Superior temporal gyrus (tissue), 1 donor: ENCODE measurements at regions not wholly inside any gene's neighbourhood (a gene's known extent, or its start where the extent isn't known, plus 50 kb on each side); places are given as distances from the start of the nearest gene placed in this dataset.

Experiments
- DNase-seq: peaks from one replicate; pipeline ENCODE4 v3.0.0-alpha.2; 2016; ENCODE audit errors: extremely low spot score

DNA sequence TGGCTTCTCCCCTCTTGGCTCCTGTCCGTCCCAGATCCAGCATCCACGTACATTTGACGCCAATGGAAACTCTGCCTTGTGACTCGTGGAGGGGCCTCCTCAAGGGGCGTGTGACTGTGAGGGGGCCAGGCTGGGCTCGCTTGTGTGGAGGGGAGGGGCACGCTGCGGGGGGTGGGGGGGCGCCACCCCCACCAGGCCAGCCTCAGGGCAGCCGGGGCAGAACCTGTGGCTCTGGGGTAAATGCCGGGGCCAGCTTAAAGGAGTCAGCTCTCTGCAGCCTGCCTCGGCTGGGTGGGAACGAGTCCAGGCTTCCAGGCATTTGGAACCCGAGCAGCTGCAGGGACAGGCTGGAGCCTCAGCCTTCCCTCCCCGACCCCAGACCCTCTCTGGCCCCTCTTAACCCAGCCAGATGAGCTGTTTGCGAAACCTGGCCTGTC, 94.1 kb downstream of the SIK1 start:
- DNase-seq, result no peak

DNA sequence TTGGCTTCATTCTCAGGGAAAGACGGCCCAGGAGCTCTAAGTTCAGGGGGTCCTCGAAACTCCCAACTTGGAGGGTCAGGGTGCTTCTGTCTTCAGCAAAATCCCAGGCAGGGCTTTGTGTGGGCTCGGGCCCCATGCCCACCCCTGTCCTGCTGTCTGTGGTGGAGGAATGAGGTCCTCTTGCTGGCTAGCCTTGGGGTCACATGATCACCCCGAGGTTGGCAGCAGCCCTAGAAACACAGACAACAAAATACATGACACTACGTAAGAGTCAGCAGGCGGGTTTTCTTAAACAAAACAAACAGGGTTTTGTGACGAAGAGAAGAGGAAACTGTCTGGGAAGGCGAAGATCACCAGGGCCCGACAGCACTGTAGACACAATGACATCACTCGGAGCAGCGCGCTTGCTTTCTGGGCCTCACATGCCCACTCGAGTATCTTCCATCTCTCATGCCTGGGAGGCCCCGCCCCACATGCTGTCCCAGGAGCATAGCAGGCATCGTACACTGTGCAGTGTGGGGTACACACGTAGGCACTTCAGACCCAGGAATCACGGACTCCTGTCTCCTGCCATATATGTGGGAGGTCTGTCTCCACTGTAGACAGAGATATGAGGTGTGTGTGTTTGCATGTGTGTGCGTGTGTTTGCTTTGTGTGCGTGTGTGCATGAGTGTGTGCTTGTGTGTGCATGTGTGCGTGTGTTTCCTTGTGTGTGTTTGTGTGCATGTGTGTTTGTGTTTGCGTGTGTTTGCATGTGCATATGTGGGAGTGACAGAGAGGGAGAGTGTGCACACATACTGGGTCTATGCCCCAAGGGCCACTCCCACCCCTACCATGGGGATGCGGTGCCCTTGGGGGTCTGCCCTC, 94.7 kb downstream of the SIK1 start:
- DNase-seq, result peak; percentile 90

DNA sequence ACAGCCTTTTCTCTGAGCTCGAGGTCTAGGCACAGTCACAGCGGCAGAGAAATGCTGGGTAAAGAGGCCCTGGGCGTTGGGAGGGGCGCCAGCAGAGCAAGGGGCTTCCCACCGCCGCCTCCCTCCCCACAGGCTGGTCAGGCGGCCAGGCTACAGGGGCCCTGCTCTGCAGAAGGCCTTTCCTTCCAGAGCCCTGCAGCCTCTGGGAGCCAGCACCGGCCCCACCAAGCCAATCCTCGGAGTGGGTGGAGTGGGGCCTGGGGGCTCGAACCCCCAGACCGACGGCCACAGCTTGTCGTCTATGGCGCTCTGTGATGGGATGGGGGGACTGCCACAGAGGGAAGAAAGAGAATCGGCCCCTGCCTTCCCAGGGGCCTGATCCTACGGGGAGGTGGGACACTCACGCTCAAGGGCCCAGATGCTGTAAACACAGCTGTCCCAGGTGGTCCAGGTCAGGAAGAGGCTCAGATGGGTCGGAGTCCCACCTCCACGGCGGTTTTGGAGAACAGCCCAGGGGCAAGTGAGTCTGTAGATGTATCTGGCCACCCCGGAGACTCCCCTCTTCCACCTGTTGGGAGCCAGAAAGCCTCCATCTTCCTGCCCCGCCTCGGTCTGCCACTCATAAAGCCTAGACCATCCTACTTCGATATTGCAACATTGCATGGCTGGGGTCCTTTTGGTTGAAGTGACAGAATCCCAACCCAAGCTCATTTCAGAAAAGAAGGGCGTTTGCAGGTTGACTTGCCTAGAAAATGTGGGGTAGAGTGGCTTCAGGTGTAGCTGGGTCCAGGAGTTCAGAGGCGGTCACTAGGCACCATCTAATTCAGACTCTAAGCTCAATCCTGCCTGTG, 95.6 kb downstream of the SIK1 start:
- DNase-seq, result no peak

DNA sequence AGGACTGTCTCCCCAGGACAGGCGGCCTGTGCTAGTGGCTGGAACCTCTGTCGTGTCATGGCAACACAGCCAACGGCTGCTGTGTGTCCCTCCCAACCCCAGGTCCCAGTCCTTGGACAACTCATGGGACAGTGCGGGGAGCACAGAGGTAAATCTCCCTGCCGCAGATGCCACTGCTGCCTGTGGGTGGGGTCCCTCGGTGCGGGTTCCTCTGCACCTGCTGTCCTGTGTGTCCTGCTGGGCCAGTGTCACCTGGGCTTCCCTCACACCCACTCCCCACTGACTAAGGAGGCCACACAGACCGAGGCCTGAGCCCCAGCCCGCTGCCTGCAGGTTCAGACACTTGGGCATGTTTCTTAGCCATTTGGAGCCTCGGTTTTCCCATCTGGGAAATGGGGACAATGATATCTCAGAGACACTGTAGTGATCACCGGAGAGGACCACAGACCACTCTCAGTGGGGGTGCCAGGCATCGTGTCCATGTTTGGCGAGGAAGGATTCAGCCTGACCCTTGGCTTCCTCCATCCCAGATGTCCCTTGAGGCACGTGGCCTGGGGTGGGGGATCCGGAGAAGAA, 96.5 kb downstream of the SIK1 start:
- no peak for DNase-seq

DNA sequence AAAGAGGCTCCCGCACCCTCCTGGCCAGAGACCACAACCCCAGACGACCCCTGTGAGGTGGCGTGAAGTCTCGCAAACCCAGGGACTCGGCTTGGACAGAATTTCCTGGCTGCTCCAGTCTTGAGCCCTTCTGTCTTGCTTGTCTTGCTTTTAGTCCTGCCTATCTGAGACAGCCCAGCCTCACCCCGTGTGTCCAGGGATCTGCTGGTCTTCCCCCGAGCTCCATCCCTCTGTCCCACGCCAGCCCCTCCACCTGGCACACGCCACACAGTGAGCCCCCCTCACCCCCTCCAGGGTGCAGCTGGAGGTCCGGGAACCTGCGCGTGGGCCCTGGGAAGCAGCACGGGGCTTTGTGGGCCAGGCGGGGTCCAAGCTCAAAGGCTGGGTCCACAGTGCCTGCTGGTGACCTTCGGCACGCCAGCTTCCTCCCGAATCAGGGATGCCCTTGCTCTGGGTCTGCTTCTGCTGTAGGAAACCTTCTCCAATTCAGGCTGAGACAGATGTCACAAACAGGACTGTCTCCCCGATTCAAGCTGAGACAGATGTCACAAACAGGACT, 97.1 kb downstream of the SIK1 start:
- no peak for DNase-seq

DNA sequence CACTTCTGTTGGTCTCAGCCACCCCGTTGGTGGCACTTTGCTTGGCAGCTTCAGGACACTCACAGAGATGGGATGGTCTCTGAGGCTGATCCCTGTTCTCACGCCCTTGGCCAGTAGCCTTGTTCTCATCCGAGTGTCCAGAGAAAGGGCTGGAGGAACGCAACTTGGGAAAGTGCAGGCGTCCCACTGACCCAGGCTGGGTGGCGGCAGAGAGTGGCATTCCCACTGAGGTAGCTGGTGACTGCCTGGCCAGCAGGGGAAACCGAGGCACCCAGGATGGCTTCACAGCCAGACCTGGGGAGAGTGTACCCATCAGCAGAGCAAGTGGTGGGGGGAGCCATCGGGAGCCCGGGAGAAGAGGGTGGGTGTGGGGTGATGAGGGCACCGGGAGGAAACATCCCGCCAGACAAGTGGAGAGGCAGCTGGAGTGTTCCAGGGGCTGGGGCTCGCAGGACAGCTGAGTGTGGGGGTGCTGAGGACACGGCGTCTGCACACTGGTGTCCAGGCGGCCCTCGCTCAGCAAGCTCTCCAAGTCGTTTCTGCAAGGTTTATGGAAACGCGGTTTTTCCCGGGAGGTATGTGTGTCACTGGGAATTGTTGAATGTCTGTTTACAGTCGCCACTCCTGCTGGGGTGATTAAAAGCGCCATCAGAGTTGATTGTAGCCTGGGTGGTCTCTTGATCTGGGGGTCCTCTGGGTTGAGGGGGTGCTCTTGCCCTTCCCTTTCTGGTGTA, 97.8 kb downstream of the SIK1 start:
- DNase-seq, result no peak

DNA sequence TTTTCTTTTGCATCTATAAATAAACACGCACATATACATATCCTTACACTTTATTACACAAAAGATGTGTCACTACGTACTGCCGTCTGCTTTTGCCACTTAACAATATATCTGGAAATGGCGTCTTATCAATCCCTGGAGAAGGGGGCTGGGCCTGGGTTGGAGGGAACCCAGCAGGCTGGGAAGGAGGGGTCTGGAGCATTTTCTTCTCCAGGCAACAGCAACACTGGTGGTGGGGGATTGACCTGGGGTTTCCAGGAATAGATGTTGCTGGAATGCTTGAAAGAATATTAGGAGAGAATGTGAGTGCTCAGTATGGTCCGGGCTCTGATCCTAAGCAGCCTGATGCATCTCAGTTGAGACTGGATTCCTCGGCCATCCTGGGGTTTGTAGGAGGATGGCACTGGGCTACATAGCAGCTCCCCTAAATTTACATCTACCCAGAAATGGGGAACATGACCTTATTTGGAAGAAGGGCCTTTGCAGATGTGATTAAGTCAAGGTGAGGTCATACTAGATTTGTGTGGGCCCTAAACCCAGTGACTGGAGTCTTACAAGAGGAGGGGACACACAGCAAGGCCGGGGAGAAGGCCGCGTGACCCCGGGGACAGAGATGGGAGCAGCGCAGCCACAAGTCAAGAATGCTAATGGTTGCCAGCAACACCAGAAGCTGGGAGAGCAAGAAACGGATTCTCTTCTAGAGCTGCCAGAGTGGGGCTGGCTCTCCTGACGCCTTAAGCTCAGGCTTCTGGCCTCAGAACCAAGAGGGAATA, 98.6 kb downstream of the SIK1 start:
- DNase-seq, result no peak

DNA sequence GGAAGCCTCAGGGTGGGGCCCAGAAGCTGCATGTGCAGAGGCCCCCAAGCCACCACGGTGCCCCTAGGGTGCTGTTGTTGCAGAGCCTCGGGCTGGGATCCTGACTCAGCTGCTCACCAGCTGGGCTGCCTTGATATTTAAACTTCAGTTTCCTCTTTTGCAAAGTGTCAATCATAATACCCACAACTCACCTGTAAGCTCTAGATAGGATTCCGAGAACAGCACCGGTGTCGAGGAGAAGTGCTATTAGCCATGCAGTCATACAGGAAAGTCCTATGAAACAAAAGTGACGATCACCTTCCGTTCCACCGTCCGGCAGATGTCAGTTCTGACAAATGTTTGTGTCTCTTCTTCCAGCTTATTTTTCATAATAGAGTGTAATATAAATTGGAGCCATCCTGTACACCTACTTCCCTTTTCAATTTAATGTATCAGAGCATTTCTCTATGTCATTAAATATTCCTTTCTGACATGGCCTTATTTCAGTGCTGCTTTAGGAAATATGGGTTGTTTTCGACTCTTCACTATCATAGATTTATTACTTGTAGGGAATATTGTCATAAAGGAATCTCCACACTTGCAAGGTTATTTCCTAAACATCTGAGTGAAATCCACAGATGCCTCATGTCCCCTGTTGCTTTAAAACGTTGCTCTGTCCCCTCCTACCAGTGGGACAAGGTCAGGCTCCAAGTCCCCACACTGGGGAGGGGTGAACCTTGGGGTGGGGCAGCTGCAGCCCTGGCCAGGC, 100.8 kb downstream of the SIK1 start:
- no peak for DNase-seq

DNA sequence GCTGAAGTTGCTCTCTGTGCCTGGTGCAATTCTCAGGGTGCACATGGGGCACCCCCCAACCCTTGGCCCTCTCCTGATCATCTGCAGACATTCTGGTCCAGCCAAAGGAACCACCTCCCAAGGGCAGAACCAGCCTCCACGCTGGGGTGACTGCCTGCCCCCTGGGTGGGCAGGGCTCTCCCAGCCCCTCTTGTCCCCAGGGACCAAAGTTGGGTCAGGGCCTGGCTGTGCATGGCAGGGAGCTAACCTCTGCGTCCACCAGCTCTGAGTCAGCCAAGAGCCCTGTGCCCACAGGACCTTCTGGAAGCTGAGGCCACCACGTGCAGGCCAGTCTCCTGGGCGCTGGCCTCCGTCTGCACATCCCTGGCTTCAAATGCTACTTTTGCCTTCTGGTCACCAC, 101.9 kb downstream of the SIK1 start:
- no peak for DNase-seq

DNA sequence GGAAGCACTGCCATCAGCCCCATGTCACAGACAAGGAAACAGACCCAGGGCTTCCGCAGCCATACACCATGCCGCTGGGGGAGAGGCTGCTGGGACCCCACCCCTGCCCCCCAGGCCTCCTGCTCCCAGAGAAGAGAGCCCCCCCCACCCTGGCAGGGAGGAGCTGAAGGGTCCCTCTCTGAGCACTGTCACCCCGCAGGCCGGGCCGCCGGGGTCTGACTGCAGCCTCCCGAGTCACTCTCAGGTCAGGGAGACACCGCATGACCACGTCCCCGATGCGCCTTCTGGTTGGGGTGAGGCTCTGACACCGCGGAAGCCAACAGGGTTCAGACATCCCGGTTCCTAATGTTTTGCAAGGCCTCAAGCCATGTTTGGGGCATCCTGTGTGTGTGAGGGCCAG, 102.3 kb downstream of the SIK1 start:
- DNase-seq, result no peak

DNA sequence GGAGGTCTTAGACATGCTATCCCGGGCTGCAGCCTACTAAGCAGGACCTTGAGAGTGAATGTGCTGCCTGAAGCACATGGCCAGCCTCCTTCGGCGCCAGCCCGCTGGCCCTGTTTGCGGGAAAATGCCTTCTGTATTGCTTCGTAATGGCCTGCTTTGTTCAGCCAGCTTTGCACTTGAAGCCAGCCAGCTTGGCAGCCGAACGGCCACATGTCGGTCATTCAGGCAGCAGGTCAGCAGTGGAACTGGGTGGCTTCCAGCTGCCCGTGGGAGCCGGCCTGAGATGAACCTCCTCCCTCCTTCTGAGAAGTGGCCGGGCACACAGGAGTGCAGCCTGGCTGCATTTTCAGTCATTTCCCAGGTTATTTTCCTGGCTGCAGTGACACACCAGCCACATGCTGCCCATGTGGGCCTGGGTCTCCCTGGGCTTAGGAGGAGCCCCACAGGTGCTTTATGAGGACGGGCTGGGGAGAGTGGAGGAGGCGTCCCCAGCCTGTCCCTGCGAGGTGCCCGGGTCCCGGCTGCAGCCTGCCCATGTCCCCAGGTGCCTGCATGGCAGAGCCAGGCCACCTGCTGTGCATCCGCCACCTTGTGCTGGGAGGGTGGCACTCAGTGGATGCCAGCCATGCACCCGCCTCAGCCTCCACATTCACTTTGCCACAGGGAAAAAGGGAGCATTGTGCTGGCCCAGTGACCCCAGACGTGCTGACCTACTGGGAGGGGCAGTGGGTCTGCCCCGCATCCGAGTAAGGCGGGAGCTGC, 103.5 kb downstream of the SIK1 start:
- peak; percentile 83 for DNase-seq

DNA sequence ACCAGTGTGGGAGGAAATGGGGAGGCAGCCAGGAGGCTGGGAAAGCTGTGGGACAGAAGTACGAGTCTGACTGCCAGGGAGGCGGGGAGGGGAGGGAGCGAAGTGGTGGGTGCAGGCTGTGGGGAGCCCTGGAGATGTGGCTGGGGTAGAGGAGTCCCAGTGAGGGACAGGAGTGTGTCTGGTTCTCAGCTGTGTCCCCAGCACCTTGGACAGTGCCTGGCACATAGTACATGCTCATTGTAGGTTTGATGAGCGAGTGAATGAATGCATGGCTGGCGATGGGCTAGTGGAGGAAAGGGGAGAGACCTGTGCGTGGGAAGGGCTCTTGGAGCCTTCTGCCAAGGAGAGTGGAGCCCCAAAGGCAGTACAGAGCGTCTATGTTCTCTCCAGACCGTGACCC, 104.1 kb downstream of the SIK1 start:
- no peak for DNase-seq

DNA sequence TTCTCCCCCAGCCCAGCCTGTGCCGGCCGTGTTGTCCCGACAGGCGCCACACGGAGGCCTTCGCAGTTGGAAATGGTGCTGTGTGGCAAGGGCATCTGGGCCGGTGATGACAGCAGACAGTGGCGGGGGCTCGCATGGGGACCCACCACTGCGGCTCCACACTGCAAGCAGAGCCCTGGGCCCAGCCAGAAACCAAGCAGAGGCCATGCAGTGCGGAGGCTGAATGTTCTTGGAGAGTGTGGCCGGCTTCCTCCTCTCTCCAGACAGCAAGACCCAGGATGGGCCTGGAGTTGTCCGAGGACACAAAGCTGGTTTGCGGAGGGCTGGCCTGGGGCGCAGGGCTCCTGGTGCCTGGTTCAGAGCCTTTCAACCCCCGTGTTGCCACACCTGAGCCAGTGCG, 104.6 kb downstream of the SIK1 start:
- DNase-seq, result no peak

DNA sequence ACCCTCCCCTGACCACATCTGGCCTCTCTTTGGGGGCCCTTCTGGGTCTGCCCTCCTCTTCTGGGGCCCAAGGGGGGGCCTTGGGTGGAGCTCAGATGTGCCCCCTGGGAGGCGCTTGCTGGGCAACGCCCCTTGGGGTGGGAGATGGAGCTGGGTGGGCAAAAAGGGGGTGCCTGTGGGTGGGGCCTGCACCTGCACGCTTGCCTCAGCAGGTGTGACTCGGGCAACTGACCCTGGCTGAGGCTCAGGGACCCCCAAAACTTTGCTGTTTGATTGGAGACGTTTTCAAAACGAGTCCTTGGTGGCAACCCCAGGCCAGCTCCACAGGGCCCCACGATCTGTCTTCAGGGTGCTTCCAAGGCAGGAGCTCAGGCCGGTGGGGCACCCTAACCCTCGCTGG, 105.3 kb downstream of the SIK1 start:
- DNase-seq, result no peak

DNA sequence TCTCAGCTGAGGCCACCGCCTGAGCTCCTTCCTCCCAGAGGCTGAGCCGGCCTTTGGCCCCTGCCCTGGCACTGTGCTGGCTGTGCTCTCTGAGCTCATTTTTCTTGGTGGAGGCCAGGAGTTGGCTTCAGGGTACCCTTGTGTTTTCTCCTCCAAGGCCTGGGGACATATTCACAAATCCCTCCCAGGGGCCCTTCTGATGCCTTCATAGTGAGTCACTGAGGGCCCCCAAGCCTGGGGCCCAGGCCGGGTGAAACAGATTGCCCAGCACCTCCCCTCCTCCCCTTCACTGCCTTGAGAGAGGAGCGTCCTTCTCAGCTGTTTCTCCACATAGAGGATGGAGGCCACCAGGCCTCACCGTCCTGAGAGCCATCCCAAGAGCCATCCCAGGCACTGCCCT, 105.8 kb downstream of the SIK1 start:
- no peak for DNase-seq

DNA sequence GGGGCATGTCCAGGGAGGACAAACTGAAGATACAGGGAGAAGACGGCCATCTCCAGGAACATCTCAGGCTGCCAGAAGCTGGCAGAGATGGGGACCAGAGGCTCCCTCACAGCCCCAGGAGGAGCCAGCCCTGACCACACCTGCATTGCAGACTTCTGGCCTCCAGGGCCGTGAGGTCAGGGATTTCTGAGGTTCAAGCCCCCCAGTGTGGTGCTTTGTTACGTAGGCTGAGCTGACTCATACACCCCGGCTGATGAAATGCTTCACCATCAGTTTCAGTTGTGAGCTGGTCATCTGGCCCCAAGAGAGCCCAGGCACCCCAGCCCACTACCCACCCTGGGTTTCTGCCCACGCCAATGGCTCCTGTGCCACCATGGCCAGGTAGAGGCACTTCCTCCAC, 106.4 kb downstream of the SIK1 start:
- DNase-seq, result no peak

DNA sequence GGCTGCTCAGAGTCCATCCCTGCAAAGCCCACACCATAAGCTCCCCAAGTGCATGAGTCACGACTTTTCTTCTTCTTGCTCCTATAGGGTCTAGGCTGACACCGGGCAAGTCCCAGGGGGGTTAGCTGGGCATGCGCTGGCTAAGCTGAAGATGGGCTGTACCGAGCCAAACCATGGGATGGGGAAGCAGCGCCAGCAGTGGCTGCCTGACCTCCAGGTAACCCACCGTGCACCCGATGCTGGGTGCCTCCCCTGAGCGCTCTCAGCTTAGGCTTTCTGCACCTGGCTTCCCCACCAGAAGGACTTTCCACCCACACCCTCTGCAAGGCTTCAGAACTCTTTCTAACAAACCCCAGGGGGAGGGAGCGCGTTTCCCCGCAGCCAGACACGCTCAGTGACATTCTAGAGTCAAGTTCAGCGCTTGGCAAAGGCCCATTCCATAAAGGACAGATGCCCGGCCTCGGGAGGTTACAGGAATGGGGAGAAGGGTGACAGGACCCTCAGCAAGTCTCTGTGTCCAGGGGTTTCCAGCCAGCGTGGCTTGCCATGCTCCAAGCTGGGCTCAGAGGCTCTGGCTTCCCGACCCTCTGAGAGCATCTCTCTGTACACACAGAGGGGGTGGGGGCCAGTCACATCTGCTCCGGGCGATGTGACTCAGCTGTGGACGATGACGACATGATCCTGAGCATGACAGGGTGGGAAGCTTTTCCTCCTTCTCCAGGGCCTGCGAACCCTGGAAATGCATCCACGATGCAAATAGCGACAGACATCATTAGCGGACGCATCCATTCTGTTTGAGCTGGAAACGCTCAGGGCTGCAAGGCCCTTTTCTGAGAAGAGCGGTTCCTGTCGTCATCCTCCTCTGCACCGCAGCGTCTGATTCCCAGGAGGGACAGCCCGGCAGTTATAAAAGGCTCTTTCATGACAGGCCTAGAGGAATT, 107.8 kb downstream of the SIK1 start:
- peak; percentile 24 for DNase-seq

DNA sequence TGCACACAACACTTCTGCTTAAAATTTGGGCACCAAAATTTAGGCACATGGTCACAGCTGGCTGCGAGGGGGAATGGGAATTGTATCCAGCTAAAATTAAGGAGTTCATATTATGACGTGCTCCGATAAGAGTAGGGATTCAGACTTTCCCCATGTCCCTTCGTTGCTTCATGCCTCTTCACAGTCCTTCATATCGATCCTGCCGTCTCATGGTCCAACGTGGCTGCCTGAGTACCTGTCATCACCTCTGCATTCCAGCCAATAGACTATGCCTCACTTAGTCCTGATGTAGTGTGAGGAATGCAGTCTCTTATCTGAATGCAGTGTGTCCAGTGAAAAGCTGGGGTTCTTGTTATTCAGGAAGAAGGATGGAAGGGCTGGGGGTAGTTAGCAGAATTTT, 108.6 kb downstream of the SIK1 start:
- DNase-seq, result no peak
